ENCODE measurements at regions not wholly inside any gene's neighbourhood (a gene's known extent, or its start where the extent isn't known, plus 50 kb on each side); places are given as distances from the start of the nearest gene placed in this dataset.

DNA sequence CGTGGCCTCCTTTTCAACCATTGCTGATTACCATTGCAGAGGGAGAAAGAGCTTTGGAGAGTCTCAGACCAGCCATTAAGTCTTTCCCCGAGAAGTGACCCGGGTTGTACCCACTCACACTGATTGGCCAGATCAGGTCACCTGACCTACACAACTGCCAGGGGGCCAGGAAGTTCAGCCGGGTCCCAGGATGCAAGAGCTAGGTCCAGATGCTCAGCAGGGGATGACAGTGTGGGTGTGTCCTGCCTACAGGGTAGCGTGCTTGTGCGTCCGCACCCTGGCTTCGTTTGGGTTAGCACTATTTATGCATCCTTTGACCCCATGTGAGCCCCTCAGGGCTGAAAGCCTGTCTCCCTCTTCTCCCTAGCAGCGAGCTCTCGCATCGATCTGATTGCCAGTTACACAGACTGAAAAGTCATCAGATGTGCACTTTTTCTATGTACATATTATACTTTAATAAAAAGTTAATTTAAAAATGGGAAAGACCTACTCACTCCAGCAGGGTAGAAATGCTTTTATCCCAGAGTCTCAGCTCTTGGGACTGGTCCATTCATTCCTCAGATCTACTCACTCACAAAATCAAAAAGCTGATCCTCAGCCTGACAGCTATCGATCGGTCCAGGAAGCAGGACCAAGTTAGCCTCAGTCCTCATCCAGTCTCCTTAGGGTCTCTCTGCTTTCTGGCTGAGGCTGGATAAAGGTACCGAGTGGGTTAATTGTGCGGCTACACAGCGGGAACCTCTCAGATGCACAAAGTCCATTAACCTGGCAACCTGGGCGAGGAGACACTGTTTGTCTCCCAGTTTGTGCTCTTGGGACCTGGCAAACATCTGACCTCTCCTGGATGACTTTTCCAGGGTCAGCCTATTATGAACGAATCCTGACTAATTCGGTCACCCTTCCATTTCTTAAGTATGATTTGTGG lies 68.0 kb downstream of the SERPINA3 start (continued):
- TF ChIP-seq, protein P1, sequence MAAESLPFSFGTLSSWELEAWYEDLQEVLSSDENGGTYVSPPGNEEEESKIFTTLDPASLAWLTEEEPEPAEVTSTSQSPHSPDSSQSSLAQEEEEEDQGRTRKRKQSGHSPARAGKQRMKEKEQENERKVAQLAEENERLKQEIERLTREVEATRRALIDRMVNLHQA (CRISPR knock-in tag; IDR thresholded peaks at IDR 0.05), result no peak
- no peak for TF ChIP-seq ZNF264 (CRISPR knock-in tag; IDR thresholded peaks at IDR 0.05)
- TF ChIP-seq, protein P2, sequence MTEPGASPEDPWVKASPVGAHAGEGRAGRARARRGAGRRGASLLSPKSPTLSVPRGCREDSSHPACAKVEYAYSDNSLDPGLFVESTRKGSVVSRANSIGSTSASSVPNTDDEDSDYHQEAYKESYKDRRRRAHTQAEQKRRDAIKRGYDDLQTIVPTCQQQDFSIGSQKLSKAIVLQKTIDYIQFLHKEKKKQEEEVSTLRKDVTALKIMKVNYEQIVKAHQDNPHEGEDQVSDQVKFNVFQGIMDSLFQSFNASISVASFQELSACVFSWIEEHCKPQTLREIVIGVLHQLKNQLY (CRISPR knock-in tag; IDR thresholded peaks at IDR 0.05), result no peak
- TF ChIP-seq RBM22 (optimal IDR thresholded peaks at IDR 0.05; ENCODE audit: low read length), result no peak
- no peak for TF ChIP-seq ATF7 (IDR thresholded peaks at IDR 0.05)
- TF ChIP-seq ATF7 (CRISPR knock-in tag; IDR thresholded peaks at IDR 0.05), result no peak
- no peak for TF ChIP-seq TEF (CRISPR knock-in tag; IDR thresholded peaks at IDR 0.05)
- no peak for TF ChIP-seq ZFP82 (CRISPR knock-in tag; IDR thresholded peaks at IDR 0.05; ENCODE audit: borderline replicate concordance)
- TF ChIP-seq ZNF615 (CRISPR knock-in tag; IDR thresholded peaks at IDR 0.05; ENCODE audit: borderline replicate concordance), result no peak
- TF ChIP-seq ZNF17 (CRISPR knock-in tag; IDR thresholded peaks at IDR 0.05), result no peak
- TF ChIP-seq, protein P3, sequence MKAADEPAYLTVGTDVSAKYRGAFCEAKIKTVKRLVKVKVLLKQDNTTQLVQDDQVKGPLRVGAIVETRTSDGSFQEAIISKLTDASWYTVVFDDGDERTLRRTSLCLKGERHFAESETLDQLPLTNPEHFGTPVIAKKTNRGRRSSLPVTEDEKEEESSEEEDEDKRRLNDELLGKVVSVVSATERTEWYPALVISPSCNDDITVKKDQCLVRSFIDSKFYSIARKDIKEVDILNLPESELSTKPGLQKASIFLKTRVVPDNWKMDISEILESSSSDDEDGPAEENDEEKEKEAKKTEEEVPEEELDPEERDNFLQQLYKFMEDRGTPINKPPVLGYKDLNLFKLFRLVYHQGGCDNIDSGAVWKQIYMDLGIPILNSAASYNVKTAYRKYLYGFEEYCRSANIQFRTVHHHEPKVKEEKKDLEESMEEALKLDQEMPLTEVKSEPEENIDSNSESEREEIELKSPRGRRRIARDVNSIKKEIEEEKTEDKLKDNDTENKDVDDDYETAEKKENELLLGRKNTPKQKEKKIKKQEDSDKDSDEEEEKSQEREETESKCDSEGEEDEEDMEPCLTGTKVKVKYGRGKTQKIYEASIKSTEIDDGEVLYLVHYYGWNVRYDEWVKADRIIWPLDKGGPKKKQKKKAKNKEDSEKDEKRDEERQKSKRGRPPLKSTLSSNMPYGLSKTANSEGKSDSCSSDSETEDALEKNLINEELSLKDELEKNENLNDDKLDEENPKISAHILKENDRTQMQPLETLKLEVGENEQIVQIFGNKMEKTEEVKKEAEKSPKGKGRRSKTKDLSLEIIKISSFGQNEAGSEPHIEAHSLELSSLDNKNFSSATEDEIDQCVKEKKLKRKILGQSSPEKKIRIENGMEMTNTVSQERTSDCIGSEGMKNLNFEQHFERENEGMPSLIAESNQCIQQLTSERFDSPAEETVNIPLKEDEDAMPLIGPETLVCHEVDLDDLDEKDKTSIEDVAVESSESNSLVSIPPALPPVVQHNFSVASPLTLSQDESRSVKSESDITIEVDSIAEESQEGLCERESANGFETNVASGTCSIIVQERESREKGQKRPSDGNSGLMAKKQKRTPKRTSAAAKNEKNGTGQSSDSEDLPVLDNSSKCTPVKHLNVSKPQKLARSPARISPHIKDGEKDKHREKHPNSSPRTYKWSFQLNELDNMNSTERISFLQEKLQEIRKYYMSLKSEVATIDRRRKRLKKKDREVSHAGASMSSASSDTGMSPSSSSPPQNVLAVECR (CRISPR knock-in tag; IDR thresholded peaks at IDR 0.05; ENCODE audit: borderline replicate concordance), result peak; percentile 38; the same call in 1 of the 2 replicates
- no peak for TF ChIP-seq ZBTB46 (CRISPR knock-in tag; IDR thresholded peaks at IDR 0.05; ENCODE audit: borderline replicate concordance)
- no peak for TF ChIP-seq KAT7 (CRISPR knock-in tag; IDR thresholded peaks at IDR 0.05; ENCODE audit: borderline replicate concordance)
- no peak for TF ChIP-seq BCL3 (CRISPR knock-in tag; IDR thresholded peaks at IDR 0.05)
- TF ChIP-seq ARNT2 (CRISPR knock-in tag; IDR thresholded peaks at IDR 0.05; ENCODE audit: low read depth), result no peak
- TF ChIP-seq ZMYM3 (CRISPR knock-in tag; IDR thresholded peaks at IDR 0.05), result peak; percentile 82
- TF ChIP-seq ZNF343 (CRISPR knock-in tag; IDR thresholded peaks at IDR 0.05), result no peak
- TF ChIP-seq, protein P4, sequence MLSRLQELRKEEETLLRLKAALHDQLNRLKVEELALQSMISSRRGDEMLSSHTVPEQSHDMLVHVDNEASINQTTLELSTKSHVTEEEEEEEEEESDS (CRISPR knock-in tag; IDR thresholded peaks at IDR 0.05; ENCODE audit: borderline replicate concordance), result no peak

Measured in HepG2 (cell line).